Osteocyte (in vitro differentiated cells): ENCODE measurements at regions not wholly inside any gene's neighbourhood (a gene's known extent, or its start where the extent isn't known, plus 50 kb on each side); places are given as distances from the start of the nearest gene placed in this dataset.

Source experiments
- DNase-seq: peaks from one replicate; pipeline ENCODE4 v3.0.0; 2021; ENCODE audit warnings: mixed read lengths; ENCODE audit not compliant: unreplicated experiment; ENCODE audit errors: extremely low spot score
- H3K27ac Mint-ChIP-seq: one replicate; pipeline ENCODE4 v1.8.0; 2021; ENCODE audit warnings: mild to moderate bottlenecking, mixed read lengths; ENCODE audit not compliant: unreplicated experiment
- H3K27me3 Mint-ChIP-seq: one replicate; pipeline ENCODE4 v1.8.0; 2021; ENCODE audit warnings: mixed read lengths; ENCODE audit not compliant: unreplicated experiment
- H3K36me3 Mint-ChIP-seq: one replicate; pipeline ENCODE4 v1.8.0; 2021; ENCODE audit warnings: mixed read lengths; ENCODE audit not compliant: unreplicated experiment
- H3K4me1 Mint-ChIP-seq: one replicate; pipeline ENCODE4 v1.8.0; 2021; ENCODE audit warnings: mixed read lengths; ENCODE audit not compliant: unreplicated experiment
- H3K4me3 Mint-ChIP-seq: one replicate; pipeline ENCODE4 v1.8.0; 2021; ENCODE audit warnings: mild to moderate bottlenecking, moderate library complexity, mixed read lengths; ENCODE audit not compliant: unreplicated experiment
- H3K9me3 Mint-ChIP-seq: one replicate; pipeline ENCODE4 v1.8.0; 2021; ENCODE audit warnings: mixed read lengths; ENCODE audit not compliant: unreplicated experiment
- TF ChIP-seq, protein P1 (sequence below): fragments of 200-600 bp; sonication (generic); IDR thresholded peaks from 2 replicates; pipeline ENCODE4 v1.5.0; 2021; ENCODE audit warnings: antibody characterized with exemption, mild to moderate bottlenecking, moderate library complexity

- Mint-ChIP-seq H3K4me1 (no peaks in the 10 kb centered on the region), H3K9me3 (peaks cover 11% of the 10 kb centered on the region), H3K27ac (no peak overlapping the region), H3K36me3 (no peaks in the 10 kb centered on the region), H3K27me3 (no peaks in the 10 kb centered on the region), H3K4me3 (no peak overlapping the region)
- TF ChIP-seq, protein P1, sequence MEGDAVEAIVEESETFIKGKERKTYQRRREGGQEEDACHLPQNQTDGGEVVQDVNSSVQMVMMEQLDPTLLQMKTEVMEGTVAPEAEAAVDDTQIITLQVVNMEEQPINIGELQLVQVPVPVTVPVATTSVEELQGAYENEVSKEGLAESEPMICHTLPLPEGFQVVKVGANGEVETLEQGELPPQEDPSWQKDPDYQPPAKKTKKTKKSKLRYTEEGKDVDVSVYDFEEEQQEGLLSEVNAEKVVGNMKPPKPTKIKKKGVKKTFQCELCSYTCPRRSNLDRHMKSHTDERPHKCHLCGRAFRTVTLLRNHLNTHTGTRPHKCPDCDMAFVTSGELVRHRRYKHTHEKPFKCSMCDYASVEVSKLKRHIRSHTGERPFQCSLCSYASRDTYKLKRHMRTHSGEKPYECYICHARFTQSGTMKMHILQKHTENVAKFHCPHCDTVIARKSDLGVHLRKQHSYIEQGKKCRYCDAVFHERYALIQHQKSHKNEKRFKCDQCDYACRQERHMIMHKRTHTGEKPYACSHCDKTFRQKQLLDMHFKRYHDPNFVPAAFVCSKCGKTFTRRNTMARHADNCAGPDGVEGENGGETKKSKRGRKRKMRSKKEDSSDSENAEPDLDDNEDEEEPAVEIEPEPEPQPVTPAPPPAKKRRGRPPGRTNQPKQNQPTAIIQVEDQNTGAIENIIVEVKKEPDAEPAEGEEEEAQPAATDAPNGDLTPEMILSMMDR: no peak
- no peak for DNase-seq
Measured at GRCh38 chr5:87826507-87826906, 413.8 kb upstream of the CCNH start.

GRCh38 chr5:87825583-87825982 lies 412.9 kb upstream of the CCNH start:
- Mint-ChIP-seq H3K4me1 (no peaks in the 10 kb centered on the region), H3K27me3 (no peaks in the 10 kb centered on the region), H3K36me3 (no peaks in the 10 kb centered on the region), H3K9me3 (peaks cover 11% of the 10 kb centered on the region), H3K4me3 (no peak overlapping the region), H3K27ac (no peak overlapping the region)
- TF ChIP-seq, protein P1: no peak
- no peak for DNase-seq

DNA sequence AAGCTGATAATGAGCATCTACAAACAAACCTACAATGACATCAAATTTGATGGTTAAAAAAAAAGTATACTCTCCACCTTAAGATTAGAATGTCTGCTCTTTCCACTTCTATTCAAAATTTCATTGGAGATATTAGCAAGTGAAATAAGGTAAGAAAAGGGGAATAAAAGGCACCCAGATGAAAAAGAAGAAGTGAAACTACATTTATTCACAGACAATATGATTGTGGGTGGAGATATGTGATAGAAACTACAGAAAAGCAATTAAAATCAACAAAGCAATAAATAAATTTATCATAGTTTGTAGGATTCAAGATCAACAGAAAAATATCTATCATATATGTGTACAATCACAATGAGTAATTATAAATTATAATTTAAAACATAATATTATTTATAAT lies 395.1 kb upstream of the CCNH start:
- Mint-ChIP-seq H3K4me1 (no peaks in the 10 kb centered on the region), H3K27me3 (no peaks in the 10 kb centered on the region), H3K4me3 (no peak overlapping the region), H3K27ac (no peak overlapping the region), H3K36me3 (no peaks in the 10 kb centered on the region), H3K9me3 (no peaks in the 10 kb centered on the region)
- no peak for DNase-seq
- TF ChIP-seq, protein P1: no peak

- no peaks in the 10 kb centered on the region for H3K9me3 Mint-ChIP-seq
- no peak overlapping the region for H3K27ac Mint-ChIP-seq
- no peaks in the 10 kb centered on the region for H3K4me1 Mint-ChIP-seq
- TF ChIP-seq, protein P1: no peak
- DNase-seq: no peak
- H3K27me3 Mint-ChIP-seq: no peaks in the 10 kb centered on the region
- H3K4me3 Mint-ChIP-seq: no peak overlapping the region
- H3K36me3 Mint-ChIP-seq: no peaks in the 10 kb centered on the region
Measured at GRCh38 chr5:87803352-87803751, 390.6 kb upstream of the CCNH start.

- Mint-ChIP-seq H3K27me3 (peaks cover 8% of the 10 kb centered on the region), H3K9me3 (no peaks in the 10 kb centered on the region), H3K36me3 (no peaks in the 10 kb centered on the region), H3K4me1 (no peaks in the 10 kb centered on the region), H3K27ac (no peak overlapping the region), H3K4me3 (no peak overlapping the region)
- TF ChIP-seq, protein P1: no peak
- DNase-seq: no peak
Measured at GRCh38 chr5:87791869-87792268, 379.1 kb upstream of the CCNH start.
